Ovary (tissue), 3 donors: ENCODE measurements at regions not wholly inside any gene's neighbourhood (a gene's known extent, or its start where the extent isn't known, plus 50 kb on each side); places are given as distances from the start of the nearest gene placed in this dataset.

ENCODE experiments used
- EP300 ChIP-seq: sonication (generic); formaldehyde crosslinking; IDR thresholded peaks from one replicate; pipeline ENCODE4 v1.6.1; 2017; ENCODE audit warnings: antibody characterized with exemption
- POLR2A ChIP-seq: fragments of 450-650 bp; IDR thresholded peaks from one replicate; pipeline ENCODE4 v1.6.1; 2017; ENCODE audit warnings: antibody characterized with exemption, mild to moderate bottlenecking, moderate library complexity
- TF ChIP-seq, protein P1 (sequence below), 3 donors: fragments of 450-650 bp in 2 of 3; fragments of 200-600 bp in 1 of 3; IDR thresholded peaks; one replicate each; pipeline versions ENCODE4 v1.5.1 to v1.8.0; 2016 to 2022; ENCODE audit warnings: antibody characterized with exemption in 3 of 3, mild to moderate bottlenecking in 1 of 3
- donor health status: DM: no; HTN: no; CAD: no.

DNA sequence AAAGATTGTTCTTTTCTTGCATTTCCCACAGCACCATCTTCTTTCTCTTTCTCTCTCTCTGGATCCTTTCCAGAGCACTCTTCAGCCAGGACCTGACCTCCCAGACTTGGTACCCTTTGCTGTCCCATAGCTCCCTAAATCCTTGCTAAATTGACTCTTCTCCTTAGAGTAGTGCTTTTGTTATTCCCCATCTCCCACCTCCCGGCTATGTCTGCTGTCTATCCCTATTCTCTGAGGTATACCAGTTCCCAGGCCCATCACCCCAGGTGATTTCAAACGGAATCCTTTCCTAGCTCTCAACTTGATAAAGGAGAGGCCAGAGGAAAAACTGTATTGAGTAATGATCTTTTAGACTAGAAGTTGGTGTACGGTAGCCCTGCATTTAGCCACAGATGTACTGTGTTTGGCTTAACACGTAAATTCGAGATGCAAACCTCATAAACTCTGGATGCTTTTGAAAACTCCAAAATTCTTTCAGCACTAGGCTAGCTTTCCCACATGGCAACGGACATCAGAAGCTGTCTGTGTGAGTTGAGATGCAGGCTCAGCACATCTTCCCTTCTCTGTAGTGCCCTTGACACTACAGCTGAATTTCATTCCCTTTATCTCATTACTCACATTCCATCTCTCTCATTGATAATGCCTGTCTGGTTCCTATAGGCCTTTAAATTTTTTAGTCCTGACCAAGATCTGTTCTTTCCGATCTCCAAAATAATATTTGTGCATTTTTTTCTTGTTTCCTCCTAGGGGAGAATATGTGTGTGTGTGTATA is 320.8 kb upstream of the ITGA1 start:
- TF ChIP-seq POLR2A (no peak), EP300 (no peak)
- TF ChIP-seq, protein P1, sequence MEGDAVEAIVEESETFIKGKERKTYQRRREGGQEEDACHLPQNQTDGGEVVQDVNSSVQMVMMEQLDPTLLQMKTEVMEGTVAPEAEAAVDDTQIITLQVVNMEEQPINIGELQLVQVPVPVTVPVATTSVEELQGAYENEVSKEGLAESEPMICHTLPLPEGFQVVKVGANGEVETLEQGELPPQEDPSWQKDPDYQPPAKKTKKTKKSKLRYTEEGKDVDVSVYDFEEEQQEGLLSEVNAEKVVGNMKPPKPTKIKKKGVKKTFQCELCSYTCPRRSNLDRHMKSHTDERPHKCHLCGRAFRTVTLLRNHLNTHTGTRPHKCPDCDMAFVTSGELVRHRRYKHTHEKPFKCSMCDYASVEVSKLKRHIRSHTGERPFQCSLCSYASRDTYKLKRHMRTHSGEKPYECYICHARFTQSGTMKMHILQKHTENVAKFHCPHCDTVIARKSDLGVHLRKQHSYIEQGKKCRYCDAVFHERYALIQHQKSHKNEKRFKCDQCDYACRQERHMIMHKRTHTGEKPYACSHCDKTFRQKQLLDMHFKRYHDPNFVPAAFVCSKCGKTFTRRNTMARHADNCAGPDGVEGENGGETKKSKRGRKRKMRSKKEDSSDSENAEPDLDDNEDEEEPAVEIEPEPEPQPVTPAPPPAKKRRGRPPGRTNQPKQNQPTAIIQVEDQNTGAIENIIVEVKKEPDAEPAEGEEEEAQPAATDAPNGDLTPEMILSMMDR (IDR thresholded peaks at IDR 0.05): no peak
